ENCODE measurements at regions not wholly inside any gene's neighbourhood (a gene's known extent, or its start where the extent isn't known, plus 50 kb on each side); places are given as distances from the start of the nearest gene placed in this dataset.

GRCh38 chr10:14433147-14433546 lies 102.4 kb upstream of the FRMD4A start:
- ChIA-PET POLR2A (no interaction called here), CTCF (no interaction called here)
- TF ChIP-seq CTCF (IDR thresholded peaks at IDR 0.05; ENCODE audit: insufficient read depth in 1 of 2, low read depth in 1 of 2, low read length in 1 of 2, severe bottlenecking in 1 of 2, unreplicated experiment in 1 of 2): no peak
- Histone ChIP-seq H3K4me1 (no peaks in the 10 kb centered on the region), H3K9me3 (0 out of 2 replicates have a peak, but pooled peaks cover 4% of the 10 kb centered on the region), H3K36me3 (ENCODE audit: control insufficient read depth, insufficient read depth, low read length) (no peaks in the 10 kb centered on the region), H3K4me3 (ENCODE audit: low read depth, low read length) (no peak overlapping the region), H3K27me3 (replicated peaks; ENCODE audit: control insufficient read depth, insufficient read depth, low read length) (no peaks in the 10 kb centered on the region)
- no peak for DNase-seq
- no peaks in the 10 kb centered on the region for H3K27me3 Mint-ChIP-seq (ENCODE audit: insufficient read depth, unreplicated experiment)
- H3K36me3 Mint-ChIP-seq (ENCODE audit: insufficient read depth, unreplicated experiment): no peaks in the 10 kb centered on the region
- H3K27ac Mint-ChIP-seq (ENCODE audit: unreplicated experiment): no peak overlapping the region
- no peaks in the 10 kb centered on the region for H3K4me1 Mint-ChIP-seq (ENCODE audit: low read depth, unreplicated experiment)
- no peak overlapping the region for H3K4me3 Mint-ChIP-seq (ENCODE audit: unreplicated experiment)
- no peaks in the 10 kb centered on the region for H3K9me3 Mint-ChIP-seq (ENCODE audit: unreplicated experiment)
- no TSS peak for BruUV-seq (replicated peaks)
- intact Hi-C loops (cut with micrococcal nuclease; ENCODE audit: unreplicated experiment): no loop called here

- BruUV-seq (replicated peaks): no TSS peak
- Mint-ChIP-seq H3K27me3 (ENCODE audit: insufficient read depth, unreplicated experiment) (no peaks in the 10 kb centered on the region), H3K4me3 (ENCODE audit: unreplicated experiment) (no peak overlapping the region), H3K36me3 (ENCODE audit: insufficient read depth, unreplicated experiment) (no peaks in the 10 kb centered on the region), H3K9me3 (ENCODE audit: unreplicated experiment) (peaks cover 11% of the 10 kb centered on the region), H3K4me1 (ENCODE audit: low read depth, unreplicated experiment) (no peaks in the 10 kb centered on the region), H3K27ac (ENCODE audit: unreplicated experiment) (no peak overlapping the region)
- H3K4me3 ChIP-seq (ENCODE audit: low read depth, low read length): no peak overlapping the region
- TF ChIP-seq CTCF (IDR thresholded peaks at IDR 0.05; ENCODE audit: insufficient read depth in 1 of 2, low read depth in 1 of 2, low read length in 1 of 2, severe bottlenecking in 1 of 2, unreplicated experiment in 1 of 2): no peak
- H3K27me3 ChIP-seq (replicated peaks; ENCODE audit: control insufficient read depth, insufficient read depth, low read length): no peaks in the 10 kb centered on the region
- intact Hi-C loops (cut with micrococcal nuclease; ENCODE audit: unreplicated experiment): no loop called here
- CTCF ChIA-PET: no interaction called here
- no peaks in the 10 kb centered on the region for H3K36me3 ChIP-seq (ENCODE audit: control insufficient read depth, insufficient read depth, low read length)
- no peak for DNase-seq
- POLR2A ChIA-PET: no interaction called here
- 0 out of 2 replicates have a peak, but pooled peaks cover 4% of the 10 kb centered on the region for H3K9me3 ChIP-seq
- H3K4me1 ChIP-seq: no peaks in the 10 kb centered on the region
These were observed 101.1 kb upstream of the FRMD4A start for GRCh38 chr10:14431868-14432267.

GRCh38 chr10:14429043-14429700 lies 98.4 kb upstream of the FRMD4A start:
- no peaks in the 10 kb centered on the region for H3K36me3 Mint-ChIP-seq (ENCODE audit: insufficient read depth, unreplicated experiment)
- no peaks in the 10 kb centered on the region for H3K4me1 Mint-ChIP-seq (ENCODE audit: low read depth, unreplicated experiment)
- BruUV-seq (replicated peaks): no TSS peak
- no peaks in the 10 kb centered on the region for H3K4me1 ChIP-seq
- H3K27me3 Mint-ChIP-seq (ENCODE audit: insufficient read depth, unreplicated experiment): no peaks in the 10 kb centered on the region
- no peaks in the 10 kb centered on the region for H3K36me3 ChIP-seq (ENCODE audit: control insufficient read depth, insufficient read depth, low read length)
- H3K27ac Mint-ChIP-seq (ENCODE audit: unreplicated experiment): no peak overlapping the region
- intact Hi-C loops (cut with micrococcal nuclease; ENCODE audit: unreplicated experiment): no loop called here
- CTCF ChIA-PET: no interaction called here
- DNase-seq: no peak
- POLR2A ChIA-PET: no interaction called here
- peaks cover 17% of the 10 kb centered on the region for H3K9me3 Mint-ChIP-seq (ENCODE audit: unreplicated experiment)
- TF ChIP-seq CTCF (IDR thresholded peaks at IDR 0.05; ENCODE audit: insufficient read depth in 1 of 2, low read depth in 1 of 2, low read length in 1 of 2, severe bottlenecking in 1 of 2, unreplicated experiment in 1 of 2): no peak
- H3K27me3 ChIP-seq (replicated peaks; ENCODE audit: control insufficient read depth, insufficient read depth, low read length): no peaks in the 10 kb centered on the region
- H3K4me3 ChIP-seq (ENCODE audit: low read depth, low read length): no peak overlapping the region
- H3K9me3 ChIP-seq: 0 out of 2 replicates have a peak, but pooled peaks cover 4% of the 10 kb centered on the region
- no peak overlapping the region for H3K4me3 Mint-ChIP-seq (ENCODE audit: unreplicated experiment)

Data from Caco-2 (cell line).